GM12878 (cell line): ENCODE measurements at regions not wholly inside any gene's neighbourhood (a gene's known extent, or its start where the extent isn't known, plus 50 kb on each side); places are given as distances from the start of the nearest gene placed in this dataset.
A peak's percentile ranks its signal among the peaks of the same experiment; 100 is the strongest.

Source experiments
- BMI1 ChIP-seq: fragments of 450-650 bp; IDR thresholded peaks from 2 replicates; pipeline ENCODE4 v1.6.1; 2016; ENCODE audit warnings: mild to moderate bottlenecking, moderate library complexity, borderline replicate concordance
- CEBPB ChIP-seq, 2 experiments: fragments of 150-350 bp in 1 of 2; IDR thresholded peaks; 2 replicates each; pipeline ENCODE4 v1.6.1; 2012 to 2014; ENCODE audit warnings: low read depth in 2 of 2, low read length in 2 of 2, borderline replicate concordance in 1 of 2, inconsistent platforms in 1 of 2
- CHD4 ChIP-seq: fragments of 200-600 bp; sonication (generic); IDR thresholded peaks from 2 replicates; pipeline ENCODE4 v1.6.1; 2016; ENCODE audit warnings: mild to moderate bottlenecking
- EP300 ChIP-seq, 2 experiments: fragments of 150-350 bp in 1 of 2; IDR thresholded peaks; 2 replicates each; pipeline ENCODE4 v1.6.1; 2011 to 2012; ENCODE audit warnings: low read depth in 2 of 2, low read length in 2 of 2, borderline replicate concordance in 1 of 2, improper control_type of control experiment in 1 of 2, inconsistent platforms in 1 of 2; ENCODE audit not compliant: control insufficient read depth in 1 of 2
- ETV6 ChIP-seq, 2 experiments: fragments of 450-650 bp in 1 of 2; IDR thresholded peaks in 1 of 2; conservative IDR thresholded peaks in 1 of 2; 2 replicates each; pipeline ENCODE4 v1.6.1; 2014; ENCODE audit warnings: antibody characterized with exemption in 1 of 2, borderline replicate concordance in 1 of 2, low read depth in 1 of 2, mild to moderate bottlenecking in 1 of 2, moderate library complexity in 1 of 2
- HDGF ChIP-seq: fragments of 450-650 bp; IDR thresholded peaks from 2 replicates; pipeline ENCODE4 v1.6.1; 2016; ENCODE audit warnings: antibody characterized with exemption
- NBN ChIP-seq: fragments of 450-650 bp; IDR thresholded peaks from 2 replicates; pipeline ENCODE4 v1.6.1; 2016
- NRF1 ChIP-seq: conservative IDR thresholded peaks from 2 replicates; pipeline ENCODE4 v1.6.1; 2011; ENCODE audit warnings: mild to moderate bottlenecking, low read depth, low read length, improper control_type of control experiment
- POLR2A ChIP-seq: IDR thresholded peaks from 2 replicates; pipeline ENCODE4 v1.6.1; 2011; ENCODE audit warnings: low read depth, mild to moderate bottlenecking, low read length
- POLR2AphosphoS2 ChIP-seq: IDR thresholded peaks from 2 replicates; pipeline ENCODE4 v1.6.1; 2011; ENCODE audit warnings: low read depth, mild to moderate bottlenecking, low read length, improper control_type of control experiment, moderate library complexity
- SPI1 ChIP-seq: IDR thresholded peaks from 2 replicates; pipeline ENCODE4 v1.6.1; 2011; ENCODE audit warnings: low read depth, mild to moderate bottlenecking, low read length, moderate library complexity, borderline replicate concordance; ENCODE audit not compliant: insufficient read depth
- TCF7 ChIP-seq: IDR thresholded peaks from 2 replicates; pipeline ENCODE4 v1.6.1; 2014; ENCODE audit warnings: antibody characterized with exemption, borderline replicate concordance
- TF ChIP-seq, protein P1 (sequence below), 3 experiments: IDR thresholded peaks in 2 of 3; conservative IDR thresholded peaks in 1 of 3; 2 replicates each; pipeline ENCODE4 v1.5.1; 2011; ENCODE audit warnings: low read depth in 3 of 3, low read length in 3 of 3, mild to moderate bottlenecking in 3 of 3, control low read depth in 2 of 3, moderate library complexity in 2 of 3, inconsistent platforms in 1 of 3, mixed read lengths in 1 of 3; ENCODE audit not compliant: control insufficient read depth in 2 of 3, insufficient read depth in 1 of 3; ENCODE audit errors: extremely low read depth in 1 of 3

DNA sequence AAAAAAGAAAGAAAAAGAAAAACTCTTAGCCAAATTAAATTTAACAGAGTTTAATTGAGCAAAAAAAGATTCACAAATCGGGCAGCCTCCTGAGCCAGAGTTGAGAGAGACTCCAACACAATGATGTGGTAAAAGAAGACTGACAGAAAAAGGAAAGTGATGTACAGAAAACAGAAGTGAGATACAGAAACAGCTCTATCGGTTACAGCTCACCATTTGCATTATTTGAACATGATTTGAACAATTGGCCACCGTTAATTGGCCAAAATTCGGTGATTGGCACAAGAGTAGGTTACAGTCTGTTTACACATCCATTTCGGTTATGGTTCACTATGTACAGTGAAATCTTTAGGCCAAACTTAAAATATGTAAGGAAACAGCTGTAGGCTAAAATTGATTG, 117.7 kb downstream of the SPTSSA start:
- TF ChIP-seq ETV6 (conservative IDR thresholded peaks at IDR 0.05 in 1 of 2, IDR thresholded peaks at IDR 0.05 in 1 of 2; ENCODE audit: borderline replicate concordance in 1 of 2, low read depth in 1 of 2): no peak
- TF ChIP-seq NBN: no peak
- TF ChIP-seq SPI1: peak; percentile 74; the same call in 1 of the 2 replicates
- TF ChIP-seq POLR2AphosphoS2: no peak
- no peak for TF ChIP-seq CHD4
- no peak for TF ChIP-seq HDGF
- TF ChIP-seq, protein P1, sequence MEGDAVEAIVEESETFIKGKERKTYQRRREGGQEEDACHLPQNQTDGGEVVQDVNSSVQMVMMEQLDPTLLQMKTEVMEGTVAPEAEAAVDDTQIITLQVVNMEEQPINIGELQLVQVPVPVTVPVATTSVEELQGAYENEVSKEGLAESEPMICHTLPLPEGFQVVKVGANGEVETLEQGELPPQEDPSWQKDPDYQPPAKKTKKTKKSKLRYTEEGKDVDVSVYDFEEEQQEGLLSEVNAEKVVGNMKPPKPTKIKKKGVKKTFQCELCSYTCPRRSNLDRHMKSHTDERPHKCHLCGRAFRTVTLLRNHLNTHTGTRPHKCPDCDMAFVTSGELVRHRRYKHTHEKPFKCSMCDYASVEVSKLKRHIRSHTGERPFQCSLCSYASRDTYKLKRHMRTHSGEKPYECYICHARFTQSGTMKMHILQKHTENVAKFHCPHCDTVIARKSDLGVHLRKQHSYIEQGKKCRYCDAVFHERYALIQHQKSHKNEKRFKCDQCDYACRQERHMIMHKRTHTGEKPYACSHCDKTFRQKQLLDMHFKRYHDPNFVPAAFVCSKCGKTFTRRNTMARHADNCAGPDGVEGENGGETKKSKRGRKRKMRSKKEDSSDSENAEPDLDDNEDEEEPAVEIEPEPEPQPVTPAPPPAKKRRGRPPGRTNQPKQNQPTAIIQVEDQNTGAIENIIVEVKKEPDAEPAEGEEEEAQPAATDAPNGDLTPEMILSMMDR (IDR thresholded peaks at IDR 0.05 in 2 of 3, conservative IDR thresholded peaks at IDR 0.05 in 1 of 3; ENCODE audit: control insufficient read depth in 2 of 3, extremely low read depth in 1 of 3, insufficient read depth in 1 of 3, low read depth in 3 of 3, low read length in 3 of 3): no peak
- TF ChIP-seq POLR2A: no peak
- no peak for TF ChIP-seq EP300 (IDR thresholded peaks at IDR 0.05; ENCODE audit: borderline replicate concordance in 1 of 2, control insufficient read depth in 1 of 2, low read depth in 2 of 2, low read length in 2 of 2)
- TF ChIP-seq CEBPB (IDR thresholded peaks at IDR 0.05; ENCODE audit: borderline replicate concordance in 1 of 2, low read depth in 2 of 2, low read length in 2 of 2): no peak
- no peak for TF ChIP-seq BMI1
- no peak for TF ChIP-seq TCF7
- TF ChIP-seq NRF1: no peak
